ENCODE measurements at regions not wholly inside any gene's neighbourhood (a gene's known extent, or its start where the extent isn't known, plus 50 kb on each side); places are given as distances from the start of the nearest gene placed in this dataset.

DNA sequence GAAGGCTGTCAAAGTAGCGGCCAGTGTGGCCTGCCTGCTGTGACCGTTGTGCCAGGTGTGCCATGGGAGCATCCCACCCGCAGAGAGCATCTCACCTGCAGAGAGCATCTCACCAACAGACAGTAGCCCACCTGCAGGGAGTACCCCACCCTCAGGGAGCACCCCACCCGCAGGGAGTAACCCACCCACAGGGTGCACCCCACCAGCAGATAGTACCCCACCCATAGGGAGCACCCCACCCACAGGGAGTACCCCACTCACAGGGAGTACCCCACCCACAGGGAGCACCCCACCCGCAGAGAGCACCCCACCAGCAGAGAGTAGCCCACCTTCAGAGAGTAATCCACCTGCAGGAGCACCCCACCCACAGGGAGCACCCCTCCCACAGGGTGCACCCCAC lies 476.5 kb downstream of the TCERG1L start:
- TF ChIP-seq, protein P1, sequence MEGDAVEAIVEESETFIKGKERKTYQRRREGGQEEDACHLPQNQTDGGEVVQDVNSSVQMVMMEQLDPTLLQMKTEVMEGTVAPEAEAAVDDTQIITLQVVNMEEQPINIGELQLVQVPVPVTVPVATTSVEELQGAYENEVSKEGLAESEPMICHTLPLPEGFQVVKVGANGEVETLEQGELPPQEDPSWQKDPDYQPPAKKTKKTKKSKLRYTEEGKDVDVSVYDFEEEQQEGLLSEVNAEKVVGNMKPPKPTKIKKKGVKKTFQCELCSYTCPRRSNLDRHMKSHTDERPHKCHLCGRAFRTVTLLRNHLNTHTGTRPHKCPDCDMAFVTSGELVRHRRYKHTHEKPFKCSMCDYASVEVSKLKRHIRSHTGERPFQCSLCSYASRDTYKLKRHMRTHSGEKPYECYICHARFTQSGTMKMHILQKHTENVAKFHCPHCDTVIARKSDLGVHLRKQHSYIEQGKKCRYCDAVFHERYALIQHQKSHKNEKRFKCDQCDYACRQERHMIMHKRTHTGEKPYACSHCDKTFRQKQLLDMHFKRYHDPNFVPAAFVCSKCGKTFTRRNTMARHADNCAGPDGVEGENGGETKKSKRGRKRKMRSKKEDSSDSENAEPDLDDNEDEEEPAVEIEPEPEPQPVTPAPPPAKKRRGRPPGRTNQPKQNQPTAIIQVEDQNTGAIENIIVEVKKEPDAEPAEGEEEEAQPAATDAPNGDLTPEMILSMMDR (conservative IDR thresholded peaks at IDR 0.05; ENCODE audit: low read length) = no peak
- TF ChIP-seq EZH2phosphoT487 (IDR thresholded peaks at IDR 0.05; ENCODE audit: borderline replicate concordance) = no peak
